Activated naive CD4-positive, alpha-beta T cell treated with anti-CD3 and anti-CD28 coated beads, Interleukin-2, amount 50 U/mL, for 24 hours (primary cell): ENCODE measurements at regions not wholly inside any gene's neighbourhood (a gene's known extent, or its start where the extent isn't known, plus 50 kb on each side); places are given as distances from the start of the nearest gene placed in this dataset.

ENCODE experiments used
- H3K27ac Mint-ChIP-seq: one replicate; pipeline ENCODE4 v1.8.0; 2021; ENCODE audit warnings: mild to moderate bottlenecking, mixed read lengths
- H3K27me3 Mint-ChIP-seq: one replicate; pipeline ENCODE4 v1.8.0; 2021; ENCODE audit warnings: mixed read lengths
- H3K36me3 Mint-ChIP-seq: one replicate; pipeline ENCODE4 v1.8.0; 2021; ENCODE audit warnings: mixed read lengths
- H3K4me1 Mint-ChIP-seq: one replicate; pipeline ENCODE4 v1.8.0; 2021; ENCODE audit warnings: mixed read lengths
- H3K4me3 Mint-ChIP-seq: one replicate; pipeline ENCODE4 v1.8.0; 2021; ENCODE audit warnings: mild to moderate bottlenecking, mixed read lengths
- H3K9me3 Mint-ChIP-seq: one replicate; pipeline ENCODE4 v1.8.0; 2021; ENCODE audit warnings: mixed read lengths

GRCh38 chr12:83404521-83404920, 717.8 kb downstream of the TMTC2 start:
- no peak overlapping the region for H3K4me3 Mint-ChIP-seq
- H3K27ac Mint-ChIP-seq: no peak overlapping the region
- H3K36me3 Mint-ChIP-seq: no peaks in the 10 kb centered on the region
- peaks cover 2% of the 10 kb centered on the region for H3K27me3 Mint-ChIP-seq
- no peaks in the 10 kb centered on the region for H3K4me1 Mint-ChIP-seq
- H3K9me3 Mint-ChIP-seq: no peaks in the 10 kb centered on the region

GRCh38 chr12:83390186-83390585, 703.5 kb downstream of the TMTC2 start:
- no peaks in the 10 kb centered on the region for H3K9me3 Mint-ChIP-seq
- H3K27me3 Mint-ChIP-seq: peaks cover 2% of the 10 kb centered on the region
- no peak overlapping the region for H3K27ac Mint-ChIP-seq
- H3K4me1 Mint-ChIP-seq: no peaks in the 10 kb centered on the region
- H3K36me3 Mint-ChIP-seq: no peaks in the 10 kb centered on the region
- no peak overlapping the region for H3K4me3 Mint-ChIP-seq

- no peaks in the 10 kb centered on the region for H3K36me3 Mint-ChIP-seq
- no peaks in the 10 kb centered on the region for H3K9me3 Mint-ChIP-seq
- H3K27me3 Mint-ChIP-seq: peaks cover 2% of the 10 kb centered on the region
- H3K4me1 Mint-ChIP-seq: no peaks in the 10 kb centered on the region
- H3K27ac Mint-ChIP-seq: no peak overlapping the region
- no peak overlapping the region for H3K4me3 Mint-ChIP-seq
Observed at GRCh38 chr12:83389237-83389996, 702.7 kb downstream of the TMTC2 start.

- no peak overlapping the region for H3K27ac Mint-ChIP-seq
- no peaks in the 10 kb centered on the region for H3K36me3 Mint-ChIP-seq
- no peaks in the 10 kb centered on the region for H3K4me1 Mint-ChIP-seq
- H3K9me3 Mint-ChIP-seq: no peaks in the 10 kb centered on the region
- no peak overlapping the region for H3K4me3 Mint-ChIP-seq
- H3K27me3 Mint-ChIP-seq: peaks cover 2% of the 10 kb centered on the region
Observed at GRCh38 chr12:83388551-83388950, 701.8 kb downstream of the TMTC2 start.

GRCh38 chr12:83386527-83387264, 700.0 kb downstream of the TMTC2 start:
- no peak overlapping the region for H3K4me3 Mint-ChIP-seq
- H3K27me3 Mint-ChIP-seq: peaks cover 2% of the 10 kb centered on the region
- H3K9me3 Mint-ChIP-seq: no peaks in the 10 kb centered on the region
- no peak overlapping the region for H3K27ac Mint-ChIP-seq
- H3K36me3 Mint-ChIP-seq: no peaks in the 10 kb centered on the region
- H3K4me1 Mint-ChIP-seq: no peaks in the 10 kb centered on the region

GRCh38 chr12:83378186-83378727, 691.6 kb downstream of the TMTC2 start:
- Mint-ChIP-seq H3K9me3 (no peaks in the 10 kb centered on the region), H3K27ac (no peak overlapping the region), H3K4me1 (no peaks in the 10 kb centered on the region), H3K36me3 (no peaks in the 10 kb centered on the region), H3K27me3 (no peaks in the 10 kb centered on the region), H3K4me3 (no peak overlapping the region)

- Mint-ChIP-seq H3K27ac (no peak overlapping the region), H3K4me1 (no peaks in the 10 kb centered on the region), H3K36me3 (no peaks in the 10 kb centered on the region), H3K27me3 (no peaks in the 10 kb centered on the region), H3K4me3 (no peak overlapping the region), H3K9me3 (no peaks in the 10 kb centered on the region)
Observed at GRCh38 chr12:83365317-83365716, 678.6 kb downstream of the TMTC2 start.

GRCh38 chr12:83361475-83361874, 674.8 kb downstream of the TMTC2 start:
- Mint-ChIP-seq H3K36me3 (no peaks in the 10 kb centered on the region), H3K9me3 (no peaks in the 10 kb centered on the region), H3K27me3 (no peaks in the 10 kb centered on the region), H3K27ac (no peak overlapping the region), H3K4me1 (no peaks in the 10 kb centered on the region), H3K4me3 (no peak overlapping the region)

- no peaks in the 10 kb centered on the region for H3K4me1 Mint-ChIP-seq
- no peaks in the 10 kb centered on the region for H3K9me3 Mint-ChIP-seq
- no peak overlapping the region for H3K27ac Mint-ChIP-seq
- H3K4me3 Mint-ChIP-seq: no peak overlapping the region
- H3K27me3 Mint-ChIP-seq: no peaks in the 10 kb centered on the region
- H3K36me3 Mint-ChIP-seq: no peaks in the 10 kb centered on the region
Observed at GRCh38 chr12:83361071-83361470, 674.4 kb downstream of the TMTC2 start.

- H3K9me3 Mint-ChIP-seq: no peaks in the 10 kb centered on the region
- H3K27me3 Mint-ChIP-seq: no peaks in the 10 kb centered on the region
- no peak overlapping the region for H3K27ac Mint-ChIP-seq
- H3K4me1 Mint-ChIP-seq: no peaks in the 10 kb centered on the region
- no peaks in the 10 kb centered on the region for H3K36me3 Mint-ChIP-seq
- H3K4me3 Mint-ChIP-seq: no peak overlapping the region
Observed at GRCh38 chr12:83349907-83350611, 663.4 kb downstream of the TMTC2 start.

- no peaks in the 10 kb centered on the region for H3K4me1 Mint-ChIP-seq
- H3K9me3 Mint-ChIP-seq: no peaks in the 10 kb centered on the region
- H3K36me3 Mint-ChIP-seq: no peaks in the 10 kb centered on the region
- H3K27ac Mint-ChIP-seq: no peak overlapping the region
- no peaks in the 10 kb centered on the region for H3K27me3 Mint-ChIP-seq
- no peak overlapping the region for H3K4me3 Mint-ChIP-seq
Observed at GRCh38 chr12:83346333-83346732, 659.6 kb downstream of the TMTC2 start.

GRCh38 chr12:83343767-83344166, 657.1 kb downstream of the TMTC2 start:
- Mint-ChIP-seq H3K27ac (no peak overlapping the region), H3K27me3 (no peaks in the 10 kb centered on the region)

GRCh38 chr12:83335748-83336147, 649.0 kb downstream of the TMTC2 start:
- Mint-ChIP-seq H3K4me1 (no peaks in the 10 kb centered on the region), H3K36me3 (no peaks in the 10 kb centered on the region), H3K4me3 (no peak overlapping the region), H3K9me3 (no peaks in the 10 kb centered on the region), H3K27me3 (no peaks in the 10 kb centered on the region), H3K27ac (no peak overlapping the region)

More at GRCh38 chr12:83343767-83344166, 657.1 kb downstream of the TMTC2 start:
- no peak overlapping the region for H3K4me3 Mint-ChIP-seq
- H3K9me3 Mint-ChIP-seq: no peaks in the 10 kb centered on the region
- H3K36me3 Mint-ChIP-seq: no peaks in the 10 kb centered on the region
- H3K4me1 Mint-ChIP-seq: no peaks in the 10 kb centered on the region

- H3K9me3 Mint-ChIP-seq: no peaks in the 10 kb centered on the region
- no peaks in the 10 kb centered on the region for H3K36me3 Mint-ChIP-seq
- H3K4me1 Mint-ChIP-seq: no peaks in the 10 kb centered on the region
- no peak overlapping the region for H3K4me3 Mint-ChIP-seq
- H3K27ac Mint-ChIP-seq: no peak overlapping the region
- H3K27me3 Mint-ChIP-seq: no peaks in the 10 kb centered on the region
Observed at GRCh38 chr12:83326666-83327065, 640.0 kb downstream of the TMTC2 start.

- no peaks in the 10 kb centered on the region for H3K36me3 Mint-ChIP-seq
- H3K4me1 Mint-ChIP-seq: no peaks in the 10 kb centered on the region
- no peak overlapping the region for H3K4me3 Mint-ChIP-seq
- no peaks in the 10 kb centered on the region for H3K9me3 Mint-ChIP-seq
- H3K27me3 Mint-ChIP-seq: no peaks in the 10 kb centered on the region
- no peak overlapping the region for H3K27ac Mint-ChIP-seq
Observed at GRCh38 chr12:83323866-83324265, 637.2 kb downstream of the TMTC2 start.

- Mint-ChIP-seq H3K4me1 (no peaks in the 10 kb centered on the region), H3K36me3 (no peaks in the 10 kb centered on the region), H3K4me3 (no peak overlapping the region), H3K27ac (no peak overlapping the region), H3K9me3 (no peaks in the 10 kb centered on the region), H3K27me3 (no peaks in the 10 kb centered on the region)
Observed at GRCh38 chr12:83322809-83323208, 636.1 kb downstream of the TMTC2 start.
